ENCODE measurements at regions not wholly inside any gene's neighbourhood (a gene's known extent, or its start where the extent isn't known, plus 50 kb on each side); places are given as distances from the start of the nearest gene placed in this dataset.
"Not testable (repeated sequence)": the region's sequence is repeated elsewhere in the genome, so short reads cannot be mapped to it uniquely, and the experiment has no call there.

- no peak overlapping the region for H3K4me3 ChIP-seq (ENCODE audit: low read depth, low read length)
- H3K9ac ChIP-seq = no peak overlapping the region
- H3K4me2 ChIP-seq (ENCODE audit: low read length) = no peak overlapping the region
- TF ChIP-seq, protein P1, sequence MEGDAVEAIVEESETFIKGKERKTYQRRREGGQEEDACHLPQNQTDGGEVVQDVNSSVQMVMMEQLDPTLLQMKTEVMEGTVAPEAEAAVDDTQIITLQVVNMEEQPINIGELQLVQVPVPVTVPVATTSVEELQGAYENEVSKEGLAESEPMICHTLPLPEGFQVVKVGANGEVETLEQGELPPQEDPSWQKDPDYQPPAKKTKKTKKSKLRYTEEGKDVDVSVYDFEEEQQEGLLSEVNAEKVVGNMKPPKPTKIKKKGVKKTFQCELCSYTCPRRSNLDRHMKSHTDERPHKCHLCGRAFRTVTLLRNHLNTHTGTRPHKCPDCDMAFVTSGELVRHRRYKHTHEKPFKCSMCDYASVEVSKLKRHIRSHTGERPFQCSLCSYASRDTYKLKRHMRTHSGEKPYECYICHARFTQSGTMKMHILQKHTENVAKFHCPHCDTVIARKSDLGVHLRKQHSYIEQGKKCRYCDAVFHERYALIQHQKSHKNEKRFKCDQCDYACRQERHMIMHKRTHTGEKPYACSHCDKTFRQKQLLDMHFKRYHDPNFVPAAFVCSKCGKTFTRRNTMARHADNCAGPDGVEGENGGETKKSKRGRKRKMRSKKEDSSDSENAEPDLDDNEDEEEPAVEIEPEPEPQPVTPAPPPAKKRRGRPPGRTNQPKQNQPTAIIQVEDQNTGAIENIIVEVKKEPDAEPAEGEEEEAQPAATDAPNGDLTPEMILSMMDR (IDR thresholded peaks at IDR 0.05) = no peak
- H3K79me2 ChIP-seq = no peaks in the 10 kb centered on the region
- no peaks in the 10 kb centered on the region for H3K36me3 ChIP-seq (ENCODE audit: control insufficient read depth, insufficient read depth, low read length)
- H3K9me3 ChIP-seq (ENCODE audit: control insufficient read depth, low read length) = no peaks in the 10 kb centered on the region
- no peaks in the 10 kb centered on the region for H3K4me1 ChIP-seq
- H3K27ac ChIP-seq = no peak overlapping the region
- no peaks in the 10 kb centered on the region for H3K27me3 ChIP-seq (ENCODE audit: control insufficient read depth, insufficient read depth, low read length)
- no peak overlapping the region for H2AFZ ChIP-seq
Observed at GRCh38 chr7:39832519-39833085, 117.5 kb upstream of the CDK13 start.

DNA sequence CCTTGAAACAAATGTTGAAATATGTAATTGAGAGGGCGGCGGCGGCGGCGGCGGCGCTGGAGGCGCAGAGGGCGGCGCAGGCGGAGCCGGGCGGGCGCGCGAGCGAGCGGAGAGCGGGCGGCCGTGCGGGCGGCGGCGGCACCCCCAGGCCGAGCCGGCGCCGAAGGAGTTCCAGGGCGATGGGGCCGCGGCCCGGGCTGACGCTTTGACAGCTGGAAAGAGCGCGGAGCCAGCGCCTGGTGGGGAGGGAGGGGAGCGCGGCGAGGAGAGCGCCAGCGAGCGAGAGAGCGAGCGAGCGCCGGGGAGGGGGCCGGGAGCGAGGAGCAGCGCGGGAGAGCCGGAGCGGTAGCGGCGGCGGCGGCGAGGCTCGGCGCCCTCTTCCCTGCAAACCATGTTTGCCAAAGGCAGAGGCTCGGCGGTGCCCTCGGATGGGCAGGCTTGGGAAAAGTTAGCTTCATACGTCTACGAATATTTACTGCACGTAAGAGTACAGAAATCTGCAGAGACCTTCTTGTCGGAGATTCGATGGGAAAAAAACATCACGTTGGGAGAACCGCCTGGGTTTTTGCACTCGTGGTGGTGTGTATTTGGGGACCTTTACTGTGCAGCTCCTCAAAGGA lies 116.8 kb upstream of the CDK13 start:
- not testable (repeated sequence) for H3K9ac ChIP-seq

GRCh38 chr7:39833865-39834634 lies 116.0 kb upstream of the CDK13 start:
- not testable (repeated sequence) for H3K36me3 ChIP-seq (ENCODE audit: control insufficient read depth, insufficient read depth, low read length); H3K27ac ChIP-seq; H3K27me3 ChIP-seq (ENCODE audit: control insufficient read depth, insufficient read depth, low read length); H3K9ac ChIP-seq; H3K9me3 ChIP-seq (ENCODE audit: control insufficient read depth, low read length); H3K4me2 ChIP-seq (ENCODE audit: low read length); H3K4me1 ChIP-seq; H3K79me2 ChIP-seq
- H2AFZ ChIP-seq = peak overlapping the region; percentile 84
- H3K4me3 ChIP-seq (ENCODE audit: low read depth, low read length) = peak overlapping the region; percentile 40

More for the DNA sequence above, 116.8 kb upstream of the CDK13 start:
- H3K4me2 ChIP-seq (ENCODE audit: low read length) = peak overlapping the region; percentile 56
- peak overlapping the region; percentile 40 for H3K4me3 ChIP-seq (ENCODE audit: low read depth, low read length)
- H3K4me1 ChIP-seq; H3K27ac ChIP-seq; H3K79me2 ChIP-seq; H3K9me3 ChIP-seq (ENCODE audit: control insufficient read depth, low read length); H3K36me3 ChIP-seq (ENCODE audit: control insufficient read depth, insufficient read depth, low read length); H3K27me3 ChIP-seq (ENCODE audit: control insufficient read depth, insufficient read depth, low read length): not testable (repeated sequence)
- peak overlapping the region; percentile 84 for H2AFZ ChIP-seq

GRCh38 chr7:39838326-39838725 lies 111.7 kb upstream of the CDK13 start:
- no peaks in the 10 kb centered on the region for H3K9me3 ChIP-seq (ENCODE audit: control insufficient read depth, low read length)
- H3K27me3 ChIP-seq (ENCODE audit: control insufficient read depth, insufficient read depth, low read length) = no peaks in the 10 kb centered on the region
- TF ChIP-seq, protein P1 (IDR thresholded peaks at IDR 0.05) = no peak
- no peaks in the 10 kb centered on the region for H3K4me1 ChIP-seq
- no peaks in the 10 kb centered on the region for H3K79me2 ChIP-seq
- H3K4me3 ChIP-seq (ENCODE audit: low read depth, low read length) = no peak overlapping the region
- no peak overlapping the region for H3K9ac ChIP-seq
- H3K36me3 ChIP-seq (ENCODE audit: control insufficient read depth, insufficient read depth, low read length) = no peaks in the 10 kb centered on the region
- H3K4me2 ChIP-seq (ENCODE audit: low read length) = no peak overlapping the region
- H2AFZ ChIP-seq = no peak overlapping the region
- H3K27ac ChIP-seq = no peak overlapping the region

- Histone ChIP-seq H3K27ac (no peak overlapping the region), H3K27me3 (ENCODE audit: control insufficient read depth, insufficient read depth, low read length) (no peaks in the 10 kb centered on the region), H3K9me3 (ENCODE audit: control insufficient read depth, low read length) (no peaks in the 10 kb centered on the region), H2AFZ (no peak overlapping the region), H3K4me3 (ENCODE audit: low read depth, low read length) (no peak overlapping the region), H3K36me3 (ENCODE audit: control insufficient read depth, insufficient read depth, low read length) (no peaks in the 10 kb centered on the region), H3K9ac (no peak overlapping the region), H3K79me2 (no peaks in the 10 kb centered on the region), H3K4me2 (ENCODE audit: low read length) (no peak overlapping the region), H3K4me1 (no peaks in the 10 kb centered on the region)
- TF ChIP-seq, protein P1 (IDR thresholded peaks at IDR 0.05) = no peak
Observed at GRCh38 chr7:39845006-39845405, 105.0 kb upstream of the CDK13 start.

All from parathyroid adenoma (tissue), 2 donors.